ENCODE measurements at regions not wholly inside any gene's neighbourhood (a gene's known extent, or its start where the extent isn't known, plus 50 kb on each side); places are given as distances from the start of the nearest gene placed in this dataset.
"Not testable (repeated sequence)": the region's sequence is repeated elsewhere in the genome, so short reads cannot be mapped to it uniquely, and the experiment has no call there.

DNA sequence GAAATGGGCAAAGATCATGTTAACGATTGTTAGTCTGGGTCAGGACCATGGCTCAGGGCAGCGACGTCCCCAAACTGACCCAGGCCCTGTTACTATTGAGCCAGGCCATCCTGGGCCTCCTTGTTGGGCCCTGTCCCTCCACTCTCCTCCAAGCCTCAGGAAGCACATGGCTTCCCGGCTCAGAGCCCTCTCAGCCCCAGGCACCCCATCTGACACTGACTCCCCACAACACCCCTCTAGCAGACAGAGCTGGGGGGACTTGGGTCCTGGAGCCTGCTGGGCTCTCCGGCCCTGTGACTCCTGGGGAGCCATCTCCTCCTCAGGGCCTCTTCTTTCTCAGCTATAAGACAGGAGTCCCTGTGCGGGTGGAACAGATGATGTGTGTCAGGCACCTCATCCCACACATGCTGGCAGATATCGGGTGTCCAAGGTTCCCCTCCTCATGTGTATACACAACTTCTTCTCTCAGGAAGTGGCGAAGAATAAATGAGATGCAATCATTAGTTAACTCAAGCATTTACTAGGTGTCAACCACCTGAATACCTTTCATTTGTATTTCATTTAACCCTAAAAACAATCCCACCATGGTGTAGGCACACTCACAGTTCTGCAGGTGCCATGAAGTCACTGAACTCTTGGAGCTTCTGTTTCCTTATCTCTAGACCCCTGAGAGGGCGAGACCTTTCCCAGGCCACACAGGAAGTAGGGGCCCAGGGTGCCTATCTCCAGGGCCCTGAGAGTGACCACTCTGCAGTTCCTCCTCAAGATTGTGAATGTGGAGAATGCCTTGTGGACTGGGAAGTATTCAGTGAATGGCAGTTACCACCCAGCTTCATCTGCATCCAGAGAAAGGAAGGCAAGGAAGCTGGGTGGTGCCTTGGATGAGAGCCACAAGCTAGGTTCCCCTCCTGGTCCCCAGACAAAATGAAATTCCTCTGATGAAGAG lies 282.5 kb upstream of the TLE3 start:
- in situ Hi-C loops (cut with HindIII; ENCODE audit: low sequenced_read_pairs), result loop anchor here (10.0 kb wide), 1 partner anchor 55 kb away; no protein-coding TSS in a partner anchor

DNA sequence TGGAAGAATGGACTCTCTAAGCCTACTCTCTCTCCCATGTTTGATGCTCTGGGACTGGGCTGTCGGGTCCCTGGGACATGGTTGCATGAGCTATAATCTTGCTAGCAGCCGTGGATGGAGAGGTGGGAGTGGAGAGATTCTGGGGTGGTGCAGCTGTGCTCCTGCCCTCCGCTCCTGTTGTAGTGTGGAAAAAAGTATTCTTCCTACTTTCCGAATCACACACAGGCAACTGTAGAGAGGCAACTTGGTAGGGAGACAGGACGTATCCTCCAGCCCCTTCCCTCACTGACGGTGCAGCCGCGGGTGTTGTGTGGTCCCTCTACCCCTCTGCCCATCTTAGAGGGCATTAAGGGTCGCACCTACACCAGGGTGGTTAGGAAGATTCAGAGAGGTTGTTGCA lies 281.4 kb upstream of the TLE3 start:
- in situ Hi-C loops (cut with HindIII; ENCODE audit: low sequenced_read_pairs), result no loop called here

DNA sequence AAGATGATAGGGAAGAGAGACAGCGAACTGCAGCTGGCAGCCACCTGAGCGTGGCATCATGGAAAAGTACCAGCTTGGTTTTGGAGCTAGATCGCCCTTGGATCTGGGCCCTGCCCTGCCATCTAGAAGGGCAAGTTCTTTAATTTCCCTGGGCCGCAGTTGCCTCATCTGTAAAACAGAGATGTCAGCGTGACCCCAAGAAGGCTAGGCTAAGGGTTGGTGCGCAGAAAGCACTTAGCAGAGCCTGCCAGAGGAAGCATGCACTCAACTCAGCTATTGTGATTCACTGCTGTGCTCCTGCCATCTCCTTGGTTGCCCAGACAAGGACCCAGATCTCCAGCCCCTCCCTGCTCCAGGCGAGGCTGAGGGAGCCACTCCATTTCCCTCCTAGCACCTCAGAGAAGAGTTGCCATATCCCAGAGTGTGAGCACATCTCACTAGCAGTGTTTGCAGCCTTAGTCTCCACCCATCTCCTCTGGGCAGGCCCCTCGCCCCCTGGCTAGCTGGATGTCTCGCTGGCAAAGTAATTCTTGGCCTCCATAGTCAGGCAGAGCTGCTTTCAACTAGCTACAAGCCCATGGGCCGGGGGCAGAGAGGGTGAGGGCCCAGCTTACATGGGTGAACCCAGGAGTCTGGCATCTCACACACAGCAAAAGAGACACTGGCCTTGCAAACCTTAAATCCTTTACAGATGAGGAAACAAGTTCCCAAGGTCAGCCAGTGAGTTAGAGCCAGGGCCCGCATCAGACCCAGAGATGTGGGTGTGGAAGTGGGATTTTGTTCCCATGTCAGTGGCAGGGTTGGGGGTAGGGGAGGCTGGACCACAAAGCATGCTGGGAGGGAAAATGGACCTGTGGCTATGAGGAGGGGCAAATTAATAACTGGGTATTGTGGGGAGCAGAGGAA lies 280.7 kb upstream of the TLE3 start:
- in situ Hi-C loops (cut with HindIII; ENCODE audit: low sequenced_read_pairs), result no loop called here

DNA sequence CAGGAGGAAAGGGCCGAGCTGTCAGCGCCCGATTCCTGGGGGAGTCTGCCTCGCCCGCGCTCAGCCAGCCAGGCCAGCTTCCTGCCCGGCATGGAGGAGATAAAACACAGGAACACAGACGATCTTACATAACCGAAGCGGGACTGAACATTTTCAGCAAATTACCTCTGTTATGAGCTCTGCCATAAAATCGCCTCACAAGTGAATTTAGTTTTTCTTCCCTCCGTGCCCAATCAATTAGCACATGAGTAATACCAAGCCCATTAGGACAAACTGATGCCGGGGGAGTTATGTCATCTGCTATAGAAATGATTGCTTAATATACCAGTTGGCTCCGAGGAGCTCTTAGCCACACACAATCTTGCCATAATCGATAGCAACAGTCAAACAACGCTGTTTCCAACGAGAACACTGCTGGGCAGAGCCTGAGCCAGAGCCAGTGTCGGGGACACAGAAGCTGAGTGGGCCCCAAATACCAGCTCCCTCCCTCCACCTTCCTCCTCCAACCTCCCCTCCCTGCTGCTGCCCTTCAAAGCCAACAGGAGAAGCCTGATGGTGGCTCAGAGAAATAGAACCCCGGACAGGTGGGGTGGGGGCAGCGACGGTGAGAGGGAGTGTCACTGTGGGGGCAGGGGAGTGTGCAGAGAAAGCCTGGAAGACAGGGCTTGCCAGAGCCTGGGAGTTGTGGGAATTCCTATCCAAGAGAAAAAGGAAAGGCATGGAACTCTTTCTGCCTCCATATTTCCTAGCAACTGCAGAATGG lies 279.4 kb upstream of the TLE3 start:
- in situ Hi-C loops (cut with HindIII; ENCODE audit: low sequenced_read_pairs), result no loop called here

DNA sequence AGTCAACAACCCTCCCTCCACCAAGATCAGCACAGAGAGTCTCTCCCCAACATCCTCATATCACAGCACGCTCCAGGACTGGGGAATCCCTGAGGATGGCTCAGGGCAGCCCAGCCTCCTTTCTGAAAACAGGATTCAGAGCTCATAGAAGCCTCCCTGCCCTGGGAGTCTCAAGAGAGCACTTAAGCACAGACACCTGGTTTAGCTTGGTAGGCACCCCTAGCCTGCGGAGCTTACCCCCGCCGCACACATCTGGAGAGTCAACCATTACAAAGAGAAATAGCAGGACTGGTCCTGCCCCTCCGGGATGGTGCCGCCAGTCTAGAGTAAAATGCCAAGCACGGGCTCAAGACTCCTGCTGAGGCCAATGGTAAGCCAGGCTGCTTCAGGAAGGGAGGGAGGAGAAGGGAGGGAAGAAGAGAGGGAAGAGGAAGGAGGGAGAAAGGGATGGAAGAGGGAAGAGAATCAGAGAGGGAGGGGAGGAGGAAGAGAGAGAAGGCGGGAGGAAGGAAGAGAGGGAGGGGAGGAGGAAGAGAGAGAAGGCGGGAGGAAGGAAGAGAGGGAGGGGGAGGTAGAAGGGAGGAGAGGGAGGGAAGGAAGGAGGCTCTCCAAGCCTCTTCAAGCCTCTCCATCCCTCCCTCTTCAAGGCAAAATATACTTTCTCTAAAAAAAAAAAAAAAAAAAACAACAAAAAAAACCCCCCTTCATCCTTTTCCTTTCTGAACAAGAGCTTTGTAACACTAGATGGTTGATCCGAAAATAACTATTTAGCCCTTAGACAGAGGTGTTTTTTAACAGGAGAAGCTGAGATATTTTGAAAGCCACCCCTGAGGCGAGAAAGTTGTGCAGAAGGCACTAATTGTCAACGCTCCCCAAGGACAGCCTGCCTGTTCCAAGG lies 278.6 kb upstream of the TLE3 start:
- in situ Hi-C loops (cut with HindIII; ENCODE audit: low sequenced_read_pairs), result no loop called here

DNA sequence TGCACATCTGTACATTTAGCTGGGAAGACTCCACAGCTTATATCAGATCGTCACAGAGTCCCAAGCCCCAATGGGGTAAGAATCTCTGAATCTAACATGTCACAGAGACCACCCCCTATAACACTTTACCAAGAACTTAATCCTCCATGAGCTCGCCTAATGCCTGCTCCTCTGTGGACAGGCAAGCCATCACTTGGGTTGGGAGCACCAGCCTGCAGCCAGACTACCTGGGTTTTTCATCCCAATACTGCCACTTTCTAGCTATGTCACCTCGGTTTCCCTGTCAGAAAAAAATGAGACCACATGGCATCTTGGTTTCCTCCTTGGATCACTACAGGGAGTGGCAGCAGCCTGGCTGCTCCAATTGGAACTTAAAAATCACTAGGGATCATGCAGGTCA lies 277.9 kb upstream of the TLE3 start:
- in situ Hi-C loops (cut with HindIII; ENCODE audit: low sequenced_read_pairs), result no loop called here

DNA sequence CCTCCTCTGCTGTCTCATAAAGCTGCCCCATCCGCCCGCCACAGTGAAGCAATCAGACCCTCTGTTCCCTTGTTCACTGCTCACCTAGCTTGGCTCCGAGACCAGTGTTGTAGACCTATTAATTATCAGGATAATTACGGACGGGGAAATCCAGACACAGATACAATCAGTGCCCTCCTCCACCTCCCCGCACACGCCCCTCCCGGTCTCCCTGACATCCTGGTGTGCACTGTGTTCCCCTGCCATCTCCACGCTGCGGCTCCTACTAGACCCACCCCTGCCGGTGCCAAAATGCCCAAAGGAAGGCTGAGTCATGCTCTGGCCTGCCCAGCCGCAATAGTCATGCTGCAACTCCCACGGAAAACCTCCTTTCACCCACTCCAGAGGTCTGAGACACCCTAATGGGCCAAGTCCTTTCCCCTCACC lies 277.3 kb upstream of the TLE3 start:
- in situ Hi-C loops (cut with HindIII; ENCODE audit: low sequenced_read_pairs), result no loop called here

DNA sequence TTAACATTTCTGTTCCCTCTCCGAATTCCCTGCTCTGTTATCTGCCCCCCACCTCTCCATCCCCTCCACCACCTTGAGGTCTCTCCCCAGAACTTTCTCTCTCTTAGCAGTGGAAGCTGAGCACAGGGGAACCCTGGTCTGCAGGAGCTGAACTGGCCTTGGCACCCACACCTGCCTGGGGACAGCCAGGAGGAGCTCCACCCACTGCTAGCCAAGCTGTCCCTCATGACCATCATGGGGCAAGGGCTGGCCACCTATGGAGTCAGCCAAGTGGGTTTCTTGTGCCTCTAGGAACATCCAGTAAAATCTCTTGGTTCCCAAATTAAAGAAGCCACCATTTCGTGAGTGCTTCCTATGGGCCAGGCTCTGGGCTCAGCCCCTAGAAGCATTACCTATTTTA lies 276.4 kb upstream of the TLE3 start:
- in situ Hi-C loops (cut with HindIII; ENCODE audit: low sequenced_read_pairs), result no loop called here

DNA sequence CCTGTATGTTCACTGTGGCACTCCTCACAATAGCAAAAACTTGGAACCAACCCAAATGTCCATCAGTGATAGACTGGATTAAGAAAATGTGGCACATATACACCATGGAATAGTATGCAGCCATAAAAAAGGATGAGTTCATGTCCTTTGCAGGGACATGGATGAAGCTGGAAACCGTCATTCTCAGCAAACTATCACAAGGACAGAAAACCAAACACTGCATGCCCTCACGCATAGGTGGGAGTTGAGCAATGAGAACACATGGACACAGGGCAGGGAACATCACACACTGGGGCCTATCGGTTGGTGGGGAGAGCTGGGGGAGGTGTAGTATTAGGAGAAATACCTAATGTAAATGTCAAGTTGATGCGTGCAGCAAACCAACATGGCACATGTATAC lies 275.7 kb upstream of the TLE3 start:
- in situ Hi-C loops (cut with HindIII; ENCODE audit: low sequenced_read_pairs), result not testable (repeated sequence)

DNA sequence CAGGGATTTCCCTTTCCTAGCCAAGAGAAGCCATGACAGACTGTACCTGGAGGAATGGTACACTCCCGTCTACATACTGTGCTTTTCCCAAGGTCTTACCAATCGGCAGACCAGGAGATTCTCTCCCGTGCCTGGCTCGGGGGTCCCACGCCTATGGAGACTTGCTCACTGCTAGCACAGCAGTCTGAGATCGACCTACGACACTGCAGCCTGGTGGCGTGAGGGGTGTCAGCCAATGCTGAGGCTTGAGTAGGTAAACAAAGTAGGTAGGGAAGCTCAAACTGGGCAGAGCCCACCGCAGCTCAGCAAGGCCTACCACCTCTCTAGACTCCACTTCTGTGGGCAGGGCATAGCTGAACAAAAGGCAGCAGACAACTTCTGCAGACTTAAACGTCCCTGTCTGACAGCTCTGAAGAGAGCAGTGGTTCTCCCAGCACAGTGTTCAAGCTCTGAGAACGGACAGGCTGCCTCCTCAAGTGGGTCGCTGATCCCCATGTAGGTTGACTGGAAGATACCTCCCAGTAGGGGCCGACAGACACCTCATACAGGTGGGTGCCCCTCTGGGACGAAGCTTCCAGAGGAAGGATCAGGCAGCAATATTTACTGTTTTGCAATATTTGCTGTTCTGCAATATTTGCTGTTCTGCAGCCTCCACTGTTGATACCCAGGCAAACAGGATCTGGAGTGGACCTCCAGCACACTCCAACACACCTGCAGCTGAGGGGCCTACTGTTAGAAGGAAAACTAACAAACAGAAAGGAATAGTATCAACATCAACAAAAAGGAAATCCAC lies 270.4 kb upstream of the TLE3 start:
- in situ Hi-C loops (cut with HindIII; ENCODE audit: low sequenced_read_pairs), result not testable (repeated sequence)

DNA sequence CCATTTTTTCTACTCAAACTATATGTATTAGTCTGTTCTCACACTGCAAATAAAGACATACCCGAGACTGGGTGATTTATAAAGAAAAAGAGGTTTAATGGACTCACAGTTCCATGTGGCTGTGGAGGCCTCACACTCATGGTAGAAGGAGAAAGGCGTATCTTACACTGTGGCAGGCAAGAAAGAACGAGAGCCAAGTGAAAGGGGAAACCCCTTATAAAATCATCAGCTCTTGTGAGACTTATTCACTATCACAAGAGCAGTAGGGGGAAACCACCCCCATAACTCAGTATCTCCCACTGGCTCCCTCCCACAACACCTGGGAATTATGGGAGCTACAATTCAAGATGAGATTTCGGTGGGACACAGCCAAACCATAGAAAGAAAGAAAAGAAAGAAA lies 266.3 kb upstream of the TLE3 start:
- in situ Hi-C loops (cut with HindIII; ENCODE audit: low sequenced_read_pairs), result loop anchor here (5.0 kb wide), 1 partner anchor 262 kb away; no protein-coding TSS in a partner anchor

DNA sequence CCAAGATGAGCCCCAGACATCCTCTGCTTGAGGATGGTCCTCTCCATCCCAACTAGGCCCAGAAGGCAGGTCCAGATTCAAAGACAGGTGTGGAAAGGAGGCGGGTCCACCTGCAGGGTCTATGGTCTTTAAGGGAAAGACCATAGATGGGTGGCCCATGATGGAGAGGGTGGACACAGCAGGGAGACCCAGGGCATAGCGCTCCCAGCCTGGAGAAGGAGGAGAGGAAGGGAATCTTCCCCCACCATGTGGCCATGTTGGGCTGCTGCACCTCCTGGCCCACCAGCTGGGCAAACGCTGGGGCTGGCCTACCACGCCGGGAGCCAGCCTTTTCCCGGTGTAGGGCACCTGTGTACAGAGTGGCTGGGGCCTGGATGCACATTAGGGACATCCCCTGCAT lies 265.2 kb upstream of the TLE3 start:
- in situ Hi-C loops (cut with HindIII; ENCODE audit: low sequenced_read_pairs), result loop anchor here (5.0 kb wide), 1 partner anchor 261 kb away; no protein-coding TSS in a partner anchor

DNA sequence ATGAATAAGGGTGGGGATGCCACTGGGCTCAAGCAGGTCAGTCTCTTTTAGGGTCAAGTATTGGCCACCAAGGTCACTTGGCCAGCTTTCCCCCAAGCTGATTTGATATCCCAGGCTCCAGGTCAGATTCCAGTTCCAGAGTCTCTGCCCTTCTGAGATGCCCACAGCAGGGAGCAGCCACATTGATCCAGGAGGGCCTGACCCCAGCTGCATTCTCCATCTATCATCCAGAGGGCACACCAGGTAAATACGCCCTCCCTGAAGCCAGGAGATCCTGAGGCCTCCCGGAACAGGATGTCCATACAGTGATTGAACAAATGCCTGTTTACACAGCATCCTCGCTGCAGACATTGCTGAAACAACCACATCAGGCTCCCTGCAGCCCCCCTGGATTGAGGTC lies 264.6 kb upstream of the TLE3 start:
- in situ Hi-C loops (cut with HindIII; ENCODE audit: low sequenced_read_pairs), result loop anchor here (5.0 kb wide), 1 partner anchor 260 kb away; no protein-coding TSS in a partner anchor

DNA sequence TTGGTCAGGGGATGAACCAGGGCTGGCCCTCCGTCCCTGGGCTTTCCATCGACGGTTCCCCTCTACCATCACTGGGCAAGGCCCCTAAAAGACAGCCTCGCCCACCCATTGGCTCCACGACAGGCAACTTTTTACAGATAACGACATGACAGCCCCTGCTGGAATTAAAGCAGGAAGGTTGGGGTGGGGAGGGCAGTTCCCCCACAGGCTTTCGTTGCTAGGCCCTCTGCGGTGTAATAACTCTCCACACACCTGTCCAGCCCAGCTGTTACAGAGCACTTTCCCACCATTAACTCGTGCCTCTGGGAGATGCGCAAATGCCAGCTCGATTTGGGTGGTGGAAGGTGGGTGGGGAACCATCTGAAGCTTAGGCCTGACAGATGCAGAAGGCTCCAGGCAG lies 264.2 kb upstream of the TLE3 start:
- in situ Hi-C loops (cut with HindIII; ENCODE audit: low sequenced_read_pairs), result loop anchor here (5.0 kb wide), 1 partner anchor 260 kb away; no protein-coding TSS in a partner anchor

DNA sequence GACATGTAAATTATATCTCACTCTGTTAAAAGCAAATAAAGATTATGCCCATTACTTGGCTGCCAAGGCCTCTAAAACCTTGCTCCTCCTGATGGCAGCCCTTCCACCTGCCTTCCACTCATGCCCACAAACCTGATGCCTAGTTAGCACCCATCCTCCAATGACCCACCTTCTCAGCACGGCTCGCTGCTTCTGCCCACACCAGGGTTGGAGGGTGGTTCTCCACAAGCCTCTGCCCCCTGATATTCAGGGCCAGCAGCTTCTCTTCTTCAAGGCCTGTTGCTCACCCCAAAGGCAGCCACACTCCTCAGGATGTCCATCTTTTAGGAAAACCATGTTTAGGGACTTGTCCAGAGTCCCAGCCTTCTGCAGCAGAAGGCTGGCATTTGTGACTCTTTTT lies 263.4 kb upstream of the TLE3 start:
- in situ Hi-C loops (cut with HindIII; ENCODE audit: low sequenced_read_pairs), result loop anchor here (5.0 kb wide), 1 partner anchor 259 kb away; no protein-coding TSS in a partner anchor

DNA sequence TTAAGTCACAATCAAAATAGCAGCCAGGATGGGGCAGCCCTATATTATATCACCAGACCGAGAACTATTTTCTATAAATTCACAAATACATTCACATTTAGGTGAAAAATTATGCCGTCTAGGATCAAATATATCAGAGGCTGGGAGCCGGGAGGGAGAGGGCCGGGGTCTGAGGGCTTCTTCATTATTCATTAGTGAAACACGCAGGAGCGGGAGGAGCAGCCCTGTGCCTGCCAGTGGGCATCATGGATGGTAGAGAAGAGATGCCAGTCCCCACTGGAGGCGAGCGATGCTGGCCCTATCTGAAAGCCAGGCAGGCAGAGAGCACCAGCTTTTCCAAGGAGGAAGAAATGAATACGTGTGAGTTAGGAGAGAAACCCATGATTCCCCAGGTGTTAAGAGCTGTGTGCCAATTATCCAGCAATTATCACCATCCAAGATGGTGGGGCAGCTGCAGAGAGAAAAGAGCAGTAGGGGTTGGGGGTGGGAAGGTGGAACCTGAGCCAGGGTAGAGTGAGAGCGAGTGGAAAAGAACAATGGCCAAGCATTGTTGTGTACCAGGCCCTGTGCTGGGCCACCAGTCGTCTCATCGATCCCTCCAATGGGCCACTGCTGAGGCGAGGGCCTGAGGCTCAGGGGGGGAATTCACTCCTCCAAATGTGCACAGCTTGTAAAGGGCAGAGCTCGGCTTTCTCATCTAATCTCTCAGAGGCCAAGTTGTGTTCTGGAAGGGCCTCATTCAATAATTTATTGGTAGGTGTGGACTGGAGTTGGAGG lies 261.3 kb upstream of the TLE3 start:
- in situ Hi-C loops (cut with HindIII; ENCODE audit: low sequenced_read_pairs), result no loop called here

DNA sequence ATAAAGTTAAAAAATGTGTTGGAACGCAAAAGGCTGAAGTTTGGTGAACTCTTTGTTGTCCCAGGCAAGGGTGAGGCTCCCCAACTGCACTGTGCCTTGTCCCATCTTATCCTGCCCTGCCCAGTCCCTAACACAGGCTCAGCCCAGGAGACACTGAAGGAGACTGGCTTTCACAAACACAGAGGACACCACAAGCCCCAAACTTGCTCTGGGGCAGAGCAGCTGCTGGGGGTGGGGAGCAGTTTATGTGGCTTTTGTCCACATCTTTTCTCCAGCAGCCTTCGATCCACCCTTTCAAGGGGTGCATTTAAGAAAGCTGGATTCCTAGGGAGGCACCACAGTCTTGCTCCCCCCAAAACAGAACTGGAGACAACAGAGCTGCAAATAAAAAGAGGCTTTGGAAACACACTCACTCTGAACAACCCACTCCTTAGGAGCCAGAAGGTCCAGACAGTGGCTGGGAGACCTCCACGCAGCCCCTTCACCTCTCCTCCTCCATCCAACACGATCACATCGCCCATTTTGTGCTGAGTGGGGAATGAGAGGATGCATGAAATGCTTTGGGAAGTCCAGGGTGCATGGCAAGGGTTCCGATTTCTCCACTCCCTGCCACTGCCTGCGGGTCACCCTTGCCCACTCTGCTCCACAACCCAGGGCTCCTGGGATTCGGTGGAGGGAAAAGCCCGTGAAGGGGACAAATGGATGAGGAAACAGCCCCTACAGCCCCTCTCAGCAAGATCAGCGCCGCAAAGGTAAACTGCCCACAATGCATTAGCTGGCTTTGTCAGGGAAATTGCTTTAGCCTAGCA lies 260.5 kb upstream of the TLE3 start:
- in situ Hi-C loops (cut with HindIII; ENCODE audit: low sequenced_read_pairs), result no loop called here

Data from endothelial cell of hepatic sinusoid (primary cell).